Esophagus muscularis mucosa (tissue), 4 donors: ENCODE measurements at regions not wholly inside any gene's neighbourhood (a gene's known extent, or its start where the extent isn't known, plus 50 kb on each side); places are given as distances from the start of the nearest gene placed in this dataset.

ENCODE experiments used
- EP300 ChIP-seq: sonication (generic); formaldehyde crosslinking; IDR thresholded peaks from one replicate; pipeline ENCODE4 v1.6.1; 2017; ENCODE audit warnings: antibody characterized with exemption
- POLR2A ChIP-seq: fragments of 450-650 bp; IDR thresholded peaks from one replicate; pipeline ENCODE4 v1.6.1; 2017; ENCODE audit warnings: antibody characterized with exemption, moderate library complexity, mild to moderate bottlenecking, low read depth
- TF ChIP-seq, protein P1 (sequence below), 3 experiments: fragments of 200-600 bp in 2 of 3; fragments of 450-650 bp in 1 of 3; sonication (generic) in 2 of 3; IDR thresholded peaks; one replicate each; pipeline ENCODE4 v1.5.1; 2017 to 2019; ENCODE audit warnings: antibody characterized with exemption in 3 of 3, mild to moderate bottlenecking in 2 of 3, moderate library complexity in 1 of 3

DNA sequence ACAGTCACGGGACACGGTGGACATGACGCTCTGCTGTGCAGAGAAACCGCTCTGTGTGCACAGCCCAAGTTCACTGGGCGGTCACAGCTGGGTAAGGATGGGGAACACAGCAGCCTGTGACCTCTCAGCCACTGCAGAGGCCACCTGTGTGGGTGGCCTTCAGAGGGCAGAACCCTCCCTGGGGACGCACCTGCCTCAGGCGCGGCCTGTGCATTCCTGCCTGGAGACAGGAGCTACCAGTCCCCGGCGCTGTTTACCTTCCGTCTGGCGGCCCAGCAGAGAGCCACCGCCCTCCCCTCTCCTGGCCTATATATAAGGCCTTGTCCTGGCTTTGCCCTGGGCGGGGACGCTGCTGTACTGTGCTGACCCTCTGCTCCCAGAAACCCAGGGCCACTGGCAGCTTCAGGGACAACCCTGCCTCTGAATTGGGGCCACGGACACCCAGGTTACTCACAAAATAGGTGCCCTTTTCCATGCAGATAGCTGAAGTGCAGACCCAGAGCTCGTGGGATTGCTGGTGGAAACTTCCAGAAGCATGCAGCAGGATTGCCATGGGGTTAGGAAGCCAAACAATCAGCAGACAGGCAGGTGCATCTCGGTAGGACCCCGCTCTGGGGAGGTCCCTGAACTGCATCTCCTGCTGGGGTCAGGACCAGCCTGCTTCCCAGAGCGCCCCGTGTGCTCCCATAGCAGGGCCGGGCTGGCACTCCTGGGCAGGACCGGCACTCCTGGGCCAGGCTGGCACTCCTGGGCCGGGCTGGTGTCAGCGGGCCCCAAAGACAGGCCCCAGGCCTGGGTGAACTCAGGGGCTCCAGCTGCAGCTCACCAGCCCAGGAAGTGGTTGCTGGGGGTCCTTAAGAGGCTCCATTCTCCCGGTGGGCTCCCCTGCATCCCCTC, 83.6 kb downstream of the SIK1 start:
- TF ChIP-seq EP300 = no peak
- TF ChIP-seq, protein P1, sequence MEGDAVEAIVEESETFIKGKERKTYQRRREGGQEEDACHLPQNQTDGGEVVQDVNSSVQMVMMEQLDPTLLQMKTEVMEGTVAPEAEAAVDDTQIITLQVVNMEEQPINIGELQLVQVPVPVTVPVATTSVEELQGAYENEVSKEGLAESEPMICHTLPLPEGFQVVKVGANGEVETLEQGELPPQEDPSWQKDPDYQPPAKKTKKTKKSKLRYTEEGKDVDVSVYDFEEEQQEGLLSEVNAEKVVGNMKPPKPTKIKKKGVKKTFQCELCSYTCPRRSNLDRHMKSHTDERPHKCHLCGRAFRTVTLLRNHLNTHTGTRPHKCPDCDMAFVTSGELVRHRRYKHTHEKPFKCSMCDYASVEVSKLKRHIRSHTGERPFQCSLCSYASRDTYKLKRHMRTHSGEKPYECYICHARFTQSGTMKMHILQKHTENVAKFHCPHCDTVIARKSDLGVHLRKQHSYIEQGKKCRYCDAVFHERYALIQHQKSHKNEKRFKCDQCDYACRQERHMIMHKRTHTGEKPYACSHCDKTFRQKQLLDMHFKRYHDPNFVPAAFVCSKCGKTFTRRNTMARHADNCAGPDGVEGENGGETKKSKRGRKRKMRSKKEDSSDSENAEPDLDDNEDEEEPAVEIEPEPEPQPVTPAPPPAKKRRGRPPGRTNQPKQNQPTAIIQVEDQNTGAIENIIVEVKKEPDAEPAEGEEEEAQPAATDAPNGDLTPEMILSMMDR (IDR thresholded peaks at IDR 0.05) = no peak
- no peak for TF ChIP-seq POLR2A
